Gastroesophageal sphincter (tissue), 3 donors: ENCODE measurements at regions not wholly inside any gene's neighbourhood (a gene's known extent, or its start where the extent isn't known, plus 50 kb on each side); places are given as distances from the start of the nearest gene placed in this dataset.

Source experiments
- EP300 ChIP-seq: sonication (generic); formaldehyde crosslinking; IDR thresholded peaks from one replicate; pipeline ENCODE4 v1.6.1; 2017; ENCODE audit warnings: antibody characterized with exemption, mild to moderate bottlenecking
- POLR2A ChIP-seq, 2 donors: fragments of 450-650 bp; IDR thresholded peaks; one replicate each; pipeline ENCODE4 v1.6.1; 2017; ENCODE audit warnings: antibody characterized with exemption in 2 of 2, mild to moderate bottlenecking in 2 of 2, moderate library complexity in 1 of 2
- TF ChIP-seq, protein P1 (sequence below), 4 experiments: fragments of 200-600 bp in 2 of 4; fragments of 450-650 bp in 2 of 4; sonication (generic) in 1 of 4; IDR thresholded peaks; one replicate each; pipeline ENCODE4 v1.5.1; 2017 to 2019; ENCODE audit warnings: antibody characterized with exemption in 4 of 4, mild to moderate bottlenecking in 2 of 4, moderate library complexity in 2 of 4

- TF ChIP-seq, protein P1, sequence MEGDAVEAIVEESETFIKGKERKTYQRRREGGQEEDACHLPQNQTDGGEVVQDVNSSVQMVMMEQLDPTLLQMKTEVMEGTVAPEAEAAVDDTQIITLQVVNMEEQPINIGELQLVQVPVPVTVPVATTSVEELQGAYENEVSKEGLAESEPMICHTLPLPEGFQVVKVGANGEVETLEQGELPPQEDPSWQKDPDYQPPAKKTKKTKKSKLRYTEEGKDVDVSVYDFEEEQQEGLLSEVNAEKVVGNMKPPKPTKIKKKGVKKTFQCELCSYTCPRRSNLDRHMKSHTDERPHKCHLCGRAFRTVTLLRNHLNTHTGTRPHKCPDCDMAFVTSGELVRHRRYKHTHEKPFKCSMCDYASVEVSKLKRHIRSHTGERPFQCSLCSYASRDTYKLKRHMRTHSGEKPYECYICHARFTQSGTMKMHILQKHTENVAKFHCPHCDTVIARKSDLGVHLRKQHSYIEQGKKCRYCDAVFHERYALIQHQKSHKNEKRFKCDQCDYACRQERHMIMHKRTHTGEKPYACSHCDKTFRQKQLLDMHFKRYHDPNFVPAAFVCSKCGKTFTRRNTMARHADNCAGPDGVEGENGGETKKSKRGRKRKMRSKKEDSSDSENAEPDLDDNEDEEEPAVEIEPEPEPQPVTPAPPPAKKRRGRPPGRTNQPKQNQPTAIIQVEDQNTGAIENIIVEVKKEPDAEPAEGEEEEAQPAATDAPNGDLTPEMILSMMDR (IDR thresholded peaks at IDR 0.05): no peak
- TF ChIP-seq EP300: no peak
- no peak for TF ChIP-seq POLR2A (IDR thresholded peaks at IDR 0.05)
Observed at GRCh38 chr21:31426235-31426797, 82.3 kb upstream of the TIAM1 start.
